ENCODE measurements at regions not wholly inside any gene's neighbourhood (a gene's known extent, or its start where the extent isn't known, plus 50 kb on each side); places are given as distances from the start of the nearest gene placed in this dataset.

DNA sequence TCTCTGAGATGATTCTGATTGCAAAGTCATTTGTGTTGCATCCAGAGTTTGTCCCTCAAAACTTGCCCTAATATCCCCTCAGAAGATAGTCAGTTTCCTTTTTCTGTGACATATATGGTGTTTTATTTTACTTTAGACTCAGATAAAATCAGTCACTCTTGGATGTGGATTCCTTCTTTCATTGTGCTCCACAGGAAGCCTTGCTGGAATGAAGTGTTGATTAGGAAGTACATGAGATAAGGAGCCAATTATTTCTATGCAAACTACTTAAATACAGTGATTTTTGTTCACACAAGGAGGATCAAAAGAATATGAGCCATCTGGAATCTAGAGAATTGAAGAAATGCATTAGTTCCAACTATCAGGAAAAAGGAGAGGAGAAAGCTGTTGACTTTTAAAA is 107.6 kb upstream of the RXFP2 start:
- TF ChIP-seq CTCF (IDR thresholded peaks at IDR 0.05): no peak
- no peak for TF ChIP-seq POLR2A (IDR thresholded peaks at IDR 0.05)
- no peak for TF ChIP-seq POLR2AphosphoS5 (IDR thresholded peaks at IDR 0.05)

All from breast epithelium (tissue), 3 donors.